Smooth muscle cell (in vitro differentiated cells): ENCODE measurements at regions not wholly inside any gene's neighbourhood (a gene's known extent, or its start where the extent isn't known, plus 50 kb on each side); places are given as distances from the start of the nearest gene placed in this dataset.

Experiments used
- DNase-seq: peaks from one replicate; lab custom pipeline; 2025; ENCODE audit not compliant: unreplicated experiment; lab: John Stamatoyannopoulos, UW
- H2AFZ ChIP-seq: fragments of 200-600 bp; sonication (generic); 2 replicates; pipeline ENCODE4 v1.6.0; 2016; ENCODE audit warnings: antibody characterized with exemption, low read depth, mild to moderate bottlenecking
- H3F3A ChIP-seq: fragments of 200-600 bp; sonication (generic); 2 replicates; pipeline ENCODE4 v1.6.0; 2017; ENCODE audit warnings: antibody characterized with exemption, low read depth
- H3K27ac ChIP-seq: fragments of 200-600 bp; sonication (generic); 2 replicates; pipeline ENCODE4 v1.5.1; 2016; ENCODE audit warnings: low read depth, mild to moderate bottlenecking
- H3K27me3 ChIP-seq: fragments of 200-600 bp; sonication (generic); 2 replicates; pipeline ENCODE4 v1.6.1; 2016; ENCODE audit warnings: low read depth, mild to moderate bottlenecking
- H3K36me3 ChIP-seq: fragments of 200-600 bp; sonication (generic); 2 replicates; pipeline ENCODE4 v1.5.1; 2016; ENCODE audit warnings: low read depth
- H3K4me1 ChIP-seq: fragments of 200-600 bp; sonication (generic); 2 replicates; pipeline ENCODE4 v1.5.1; 2016; ENCODE audit warnings: low read depth
- H3K4me2 ChIP-seq: fragments of 200-600 bp; sonication (generic); 2 replicates; pipeline ENCODE4 v1.6.0; 2016; ENCODE audit warnings: mild to moderate bottlenecking
- H3K4me3 ChIP-seq: fragments of 200-600 bp; sonication (generic); 2 replicates; pipeline ENCODE4 v1.5.1; 2016; ENCODE audit warnings: mild to moderate bottlenecking
- H3K79me2 ChIP-seq: fragments of 200-600 bp; sonication (generic); 2 replicates; pipeline ENCODE4 v1.6.0; 2016; ENCODE audit warnings: low read depth, mild to moderate bottlenecking
- H3K9ac ChIP-seq: fragments of 200-600 bp; sonication (generic); 2 replicates; pipeline ENCODE4 v1.6.0; 2016; ENCODE audit warnings: low read depth
- H3K9me3 ChIP-seq: fragments of 200-600 bp; sonication (generic); replicated peaks from 2 replicates; pipeline ENCODE4 v1.5.1; 2016; ENCODE audit warnings: low read depth
- H4K20me1 ChIP-seq: fragments of 200-600 bp; sonication (generic); 2 replicates; pipeline ENCODE4 v1.6.0; 2016; ENCODE audit warnings: low read depth
- CTCF ChIP-seq: fragments of 200-600 bp; sonication (generic); IDR thresholded peaks from 2 replicates; pipeline ENCODE4 v1.5.1; 2017; ENCODE audit warnings: borderline replicate concordance, mild to moderate bottlenecking, antibody characterized with exemption; ENCODE audit not compliant: insufficient read depth, poor library complexity, severe bottlenecking
- WGBS: methylation state at CpG from one replicate; pipeline ENCODE4 v1.1.7; 2016; ENCODE audit warnings: low lambda C conversion rate; 5-methylcytosine and 5-hydroxymethylcytosine counted together

- no peaks in the 10 kb centered on the region for H3K79me2 ChIP-seq
- no peak for TF ChIP-seq CTCF
- no peaks in the 10 kb centered on the region for H3F3A ChIP-seq
- WGBS = 18% methylated on average over 4 of the region's 4 CpGs
- H3K4me2 ChIP-seq = no peak overlapping the region
- peaks cover 7% of the 10 kb centered on the region for H3K4me1 ChIP-seq
- no peaks in the 10 kb centered on the region for H3K9me3 ChIP-seq
- no peak for DNase-seq
- no peak overlapping the region for H3K9ac ChIP-seq
- H3K4me3 ChIP-seq = no peak overlapping the region
- no peak overlapping the region for H3K27ac ChIP-seq
- H3K27me3 ChIP-seq = peaks cover 5% of the 10 kb centered on the region
- H3K36me3 ChIP-seq = no peaks in the 10 kb centered on the region
- no peaks in the 10 kb centered on the region for H4K20me1 ChIP-seq
- no peak overlapping the region for H2AFZ ChIP-seq
Observed at GRCh38 chr6:99219788-99220187, 129.7 kb downstream of the FAXC start.

- H4K20me1 ChIP-seq = no peaks in the 10 kb centered on the region
- TF ChIP-seq CTCF = no peak
- H3K4me3 ChIP-seq = no peak overlapping the region
- H3F3A ChIP-seq = no peaks in the 10 kb centered on the region
- DNase-seq = no peak
- H3K4me1 ChIP-seq = peaks cover 7% of the 10 kb centered on the region
- no peak overlapping the region for H3K9ac ChIP-seq
- no peaks in the 10 kb centered on the region for H3K79me2 ChIP-seq
- no peaks in the 10 kb centered on the region for H3K9me3 ChIP-seq
- H2AFZ ChIP-seq = no peak overlapping the region
- no peak overlapping the region for H3K4me2 ChIP-seq
- H3K27me3 ChIP-seq = peaks cover 5% of the 10 kb centered on the region
- no peaks in the 10 kb centered on the region for H3K36me3 ChIP-seq
- H3K27ac ChIP-seq = no peak overlapping the region
- WGBS = 41% methylated on average over 6 of the region's 6 CpGs
Observed at GRCh38 chr6:99216959-99217358, 132.5 kb downstream of the FAXC start.

- DNase-seq = no peak
- H3K27me3 ChIP-seq = no peaks in the 10 kb centered on the region
- no peaks in the 10 kb centered on the region for H3F3A ChIP-seq
- no peaks in the 10 kb centered on the region for H4K20me1 ChIP-seq
- no peak overlapping the region for H3K27ac ChIP-seq
- H3K4me3 ChIP-seq = no peak overlapping the region
- WGBS = 90% methylated on average over 2 of the region's 2 CpGs
- TF ChIP-seq CTCF = no peak
- H3K36me3 ChIP-seq = no peaks in the 10 kb centered on the region
- H3K9me3 ChIP-seq = no peaks in the 10 kb centered on the region
- H3K4me1 ChIP-seq = no peaks in the 10 kb centered on the region
- H2AFZ ChIP-seq = no peak overlapping the region
- no peak overlapping the region for H3K9ac ChIP-seq
- H3K4me2 ChIP-seq = no peak overlapping the region
- no peaks in the 10 kb centered on the region for H3K79me2 ChIP-seq
Observed at GRCh38 chr6:99195986-99196655, 153.4 kb downstream of the FAXC start.

GRCh38 chr6:99192561-99192960 lies 156.9 kb downstream of the FAXC start:
- no peak overlapping the region for H3K4me3 ChIP-seq
- no peaks in the 10 kb centered on the region for H4K20me1 ChIP-seq
- H2AFZ ChIP-seq = no peak overlapping the region

More at GRCh38 chr6:99192561-99192960, 156.9 kb downstream of the FAXC start:
- 95% methylated on average over 4 of the region's 4 CpGs for WGBS
- no peaks in the 10 kb centered on the region for H3K36me3 ChIP-seq
- H3K9ac ChIP-seq = no peak overlapping the region
- no peak for TF ChIP-seq CTCF
- H3F3A ChIP-seq = no peaks in the 10 kb centered on the region
- H3K9me3 ChIP-seq = no peaks in the 10 kb centered on the region
- no peaks in the 10 kb centered on the region for H3K79me2 ChIP-seq
- H3K27ac ChIP-seq = no peak overlapping the region
- DNase-seq = no peak
- H3K4me1 ChIP-seq = no peaks in the 10 kb centered on the region
- no peaks in the 10 kb centered on the region for H3K27me3 ChIP-seq
- H3K4me2 ChIP-seq = no peak overlapping the region
